K562 (cell line): ENCODE measurements at regions not wholly inside any gene's neighbourhood (a gene's known extent, or its start where the extent isn't known, plus 50 kb on each side); places are given as distances from the start of the nearest gene placed in this dataset.

Experiments used
- ARHGAP35 ChIP-seq: fragments of 450-650 bp; IDR thresholded peaks from 2 replicates; pipeline ENCODE4 v1.6.1; 2018; ENCODE audit not compliant: partially characterized antibody
- ATF6 ChIP-seq: sonication (generic); formaldehyde crosslinking; IDR thresholded peaks from 2 replicates; pipeline ENCODE4 v1.4.0; 2020; ENCODE audit warnings: mild to moderate bottlenecking, missing genetic modification reagents
- CBFB ChIP-seq: sonication (generic); formaldehyde crosslinking; IDR thresholded peaks from 2 replicates; pipeline ENCODE4 v1.4.0; 2020; ENCODE audit warnings: mild to moderate bottlenecking, missing genetic modification reagents
- CHD2 ChIP-seq: IDR thresholded peaks from 2 replicates; pipeline ENCODE4 v1.6.1; 2011; ENCODE audit warnings: low read depth, low read length
- CREB3 ChIP-seq: fragments of 450-650 bp; conservative IDR thresholded peaks from 2 replicates; pipeline ENCODE4 v1.6.1; 2016; ENCODE audit warnings: missing genetic modification characterization, low read depth, mild to moderate bottlenecking, missing compliant biosample characterization, moderate library complexity
- CREB3L1 ChIP-seq: fragments of 450-650 bp; IDR thresholded peaks from 2 replicates; pipeline ENCODE4 v1.6.1; 2014; ENCODE audit warnings: low read depth, mild to moderate bottlenecking, moderate library complexity, borderline replicate concordance
- EWSR1 ChIP-seq: fragments of 450-650 bp; IDR thresholded peaks from 2 replicates; pipeline ENCODE4 v1.6.1; 2018; ENCODE audit warnings: borderline replicate concordance, mild to moderate bottlenecking, low read depth, moderate library complexity; ENCODE audit not compliant: partially characterized antibody
- FOXK2 ChIP-seq, 2 experiments: fragments of 450-650 bp; IDR thresholded peaks in 1 of 2; conservative IDR thresholded peaks in 1 of 2; 2 replicates each; pipeline ENCODE4 v1.6.1; 2016; ENCODE audit warnings: low read depth in 2 of 2, mild to moderate bottlenecking in 1 of 2
- FOXO4 ChIP-seq: fragments of 450-650 bp; formaldehyde crosslinking; IDR thresholded peaks from 2 replicates; pipeline ENCODE4 v1.4.0; 2020; ENCODE audit warnings: mild to moderate bottlenecking, moderate library complexity
- GTF2B ChIP-seq: IDR thresholded peaks from 2 replicates; pipeline ENCODE4 v1.6.1; 2011; ENCODE audit not compliant: insufficient read length; ENCODE audit errors: extremely low read depth
- GTF2F1 ChIP-seq: IDR thresholded peaks from 2 replicates; pipeline ENCODE4 v1.6.1; 2011; ENCODE audit warnings: low read depth, low read length, improper control_type of control experiment
- HDAC2 ChIP-seq: fragments of 450-650 bp; IDR thresholded peaks from 2 replicates; pipeline ENCODE4 v1.6.1; 2016; ENCODE audit warnings: mild to moderate bottlenecking
- JUNB ChIP-seq: fragments of 450-650 bp; formaldehyde crosslinking; conservative IDR thresholded peaks from 2 replicates; pipeline ENCODE4 v1.4.0; 2020; ENCODE audit warnings: mild to moderate bottlenecking
- KHSRP ChIP-seq: fragments of 450-650 bp; IDR thresholded peaks from 2 replicates; pipeline ENCODE4 v1.6.1; 2017
- MAFF ChIP-seq: IDR thresholded peaks from 2 replicates; pipeline ENCODE4 v1.6.1; 2012; ENCODE audit warnings: low read length, improper control_type of control experiment
- PCBP2 ChIP-seq: fragments of 200-400 bp; formaldehyde crosslinking; IDR thresholded peaks from 2 replicates; pipeline ENCODE4 v1.6.1; 2018; ENCODE audit warnings: low read length, low read depth, mild to moderate bottlenecking, moderate library complexity; ENCODE audit not compliant: poor library complexity, severe bottlenecking
- STAT5A ChIP-seq: IDR thresholded peaks from 2 replicates; pipeline ENCODE4 v1.6.1; 2012; ENCODE audit warnings: low read length, inconsistent platforms, borderline replicate concordance
- ZC3H4 ChIP-seq: sonication (generic); formaldehyde crosslinking; IDR thresholded peaks from 2 replicates; pipeline ENCODE4 v1.9.0; 2021; ENCODE audit warnings: missing genetic modification reagents, borderline replicate concordance
- ZNF12 ChIP-seq: sonication (generic); formaldehyde crosslinking; IDR thresholded peaks from 2 replicates; pipeline ENCODE4 v1.4.0; 2020; ENCODE audit warnings: mild to moderate bottlenecking, missing genetic modification reagents
- ZNF124 ChIP-seq: sonication (generic); formaldehyde crosslinking; IDR thresholded peaks from 2 replicates; pipeline ENCODE4 v1.8.1; 2022; ENCODE audit warnings: missing genetic modification reagents
- ZNF586 ChIP-seq: fragments of 450-650 bp; formaldehyde crosslinking; conservative IDR thresholded peaks from 2 replicates; pipeline ENCODE4 v1.4.0; 2020; ENCODE audit warnings: mild to moderate bottlenecking, moderate library complexity
- ZNF589 ChIP-seq: fragments of 200-800 bp; sonication (Bioruptor generic); IDR thresholded peaks from 2 replicates; pipeline ENCODE4 v1.6.1; 2016; ENCODE audit warnings: low read depth, missing genetic modification characterization, missing compliant biosample characterization
- ZNF75A ChIP-seq: fragments of 450-650 bp; formaldehyde crosslinking; IDR thresholded peaks from 2 replicates; pipeline ENCODE4 v1.4.0; 2020; ENCODE audit warnings: mild to moderate bottlenecking
- ZZZ3 ChIP-seq: fragments of 450-650 bp; IDR thresholded peaks from 2 replicates; pipeline ENCODE4 v1.6.1; 2016; ENCODE audit warnings: antibody characterized with exemption, mild to moderate bottlenecking, moderate library complexity

- TF ChIP-seq CBFB (CRISPR knock-in tag) (no peak), ATF6 (CRISPR knock-in tag) (no peak), EWSR1 (no peak), ZNF586 (no peak), HDAC2 (peak; percentile 83), ZNF124 (CRISPR knock-in tag) (no peak), KHSRP (no peak), PCBP2 (no peak), CREB3 (no peak), GTF2B (no peak), ZNF75A (CRISPR knock-in tag) (no peak), STAT5A (peak; percentile 53; the same call in 1 of the 2 replicates), MAFF (no peak), ZZZ3 (no peak), FOXK2 (conservative IDR thresholded peaks at IDR 0.05 in 1 of 2, IDR thresholded peaks at IDR 0.05 in 1 of 2; ENCODE audit: low read depth in 2 of 2) (no peak), ARHGAP35 (no peak), ZNF12 (CRISPR knock-in tag) (no peak), FOXO4 (CRISPR knock-in tag) (no peak), ZNF589 (CRISPR knock-in tag) (peak; percentile 51; the same call in 1 of the 2 replicates), CHD2 (no peak), ZC3H4 (CRISPR knock-in tag) (no peak), GTF2F1 (no peak), JUNB (CRISPR knock-in tag) (no peak), CREB3L1 (no peak)
These were observed 51.1 kb upstream of the CHD2 start (continued) for GRCh38 chr15:92848852-92849598.
